ENCODE measurements at regions not wholly inside any gene's neighbourhood (a gene's known extent, or its start where the extent isn't known, plus 50 kb on each side); places are given as distances from the start of the nearest gene placed in this dataset.

- no peak for TF ChIP-seq GABPA (IDR thresholded peaks at IDR 0.05; ENCODE audit: low read depth)
- no peak for TF ChIP-seq SREBF2 (IDR thresholded peaks at IDR 0.05; ENCODE audit: low read length)
- TF ChIP-seq SP1 (IDR thresholded peaks at IDR 0.05; ENCODE audit: low read depth, low read length), result no peak
These were observed 264.0 kb downstream of the ATXN7L3B start (continued) for GRCh38 chr12:74801625-74802024.

- no peak; the same call in none of the 3 replicates for ATAC-seq
- ChIA-PET RAD21 (ENCODE audit: unreplicated experiment) (no interaction called here), SMC1A (ENCODE audit: uncharacterized antibody, unreplicated experiment) (no interaction called here), POLR2A (interaction anchor here (1.1 kb wide), 1 partner anchor 12 kb away, joined by 3 read pairs; no protein-coding TSS in a partner anchor), CTCF (interaction anchor here (0.7 kb wide), 1 partner anchor 15 kb away, joined by 3 read pairs; no protein-coding TSS in a partner anchor)
- in situ Hi-C loops (cut with MboI) (no loop called here), intact Hi-C loops (cut with micrococcal nuclease; ENCODE audit: unreplicated experiment) (no loop called here)
- no peaks in the 10 kb centered on the region for H3K79me2 ChIP-seq (ENCODE audit: control insufficient read depth, insufficient read depth, low read length)
- DNase-seq (ENCODE audit: low read depth, low spot score), result no peak
- no peaks in the 10 kb centered on the region for H4K20me1 ChIP-seq (ENCODE audit: control insufficient read depth, insufficient read depth)
- no peak overlapping the region for H3K27ac ChIP-seq (ENCODE audit: control insufficient read depth, insufficient read depth)
- no peak for TF ChIP-seq SIN3A (IDR thresholded peaks at IDR 0.05; ENCODE audit: low read depth, low read length)
- TF ChIP-seq ZNF207 (IDR thresholded peaks at IDR 0.05; ENCODE audit: borderline replicate concordance), result no peak
- no peak for TF ChIP-seq MTA2 (IDR thresholded peaks at IDR 0.05; ENCODE audit: low read depth)
- no peak for TF ChIP-seq TCF3 (IDR thresholded peaks at IDR 0.05; ENCODE audit: borderline replicate concordance, insufficient read depth, low read depth, low read length)
- TF ChIP-seq STAT1 (conservative IDR thresholded peaks at IDR 0.05), result no peak
- no peaks in the 10 kb centered on the region for H3K4me1 ChIP-seq (ENCODE audit: control insufficient read depth, insufficient read depth, low read length)
- no peak overlapping the region for H2AFZ ChIP-seq (ENCODE audit: control insufficient read depth, low read depth, low read length)
- H3K4me3 ChIP-seq, result no peak overlapping the region
- H3K4me2 ChIP-seq (ENCODE audit: control insufficient read depth, insufficient read depth), result no peak overlapping the region
- no peak for FAIRE-seq
- H3K9ac ChIP-seq (ENCODE audit: control insufficient read depth, insufficient read depth, low read length), result no peak overlapping the region
- H3K9me3 ChIP-seq (replicated peaks; ENCODE audit: control insufficient read depth, insufficient read depth, low read length), result no peaks in the 10 kb centered on the region; the same call in 2 of the 3 replicates
- H3K27me3 ChIP-seq (replicated peaks in 1 of 2; ENCODE audit: control insufficient read depth in 2 of 2, insufficient read depth in 2 of 2, low read length in 1 of 2), result no peaks in the 10 kb centered on the region
- 35% methylated on average over 9 of the region's 10 CpGs for WGBS (ENCODE audit: insufficient coverage, insufficient replicate concordance, low lambda C conversion rate, missing lambda C conversion rate)
- BruUV-seq (replicated peaks), result no TSS peak
- H3K36me3 ChIP-seq (ENCODE audit: control insufficient read depth in 2 of 2, insufficient read depth in 2 of 2, low read length in 1 of 2), result no peaks in the 10 kb centered on the region
These were observed 279.0 kb downstream of the ATXN7L3B start for GRCh38 chr12:74816398-74817175.
